Epithelial cell of esophagus (primary cell): ENCODE measurements at regions not wholly inside any gene's neighbourhood (a gene's known extent, or its start where the extent isn't known, plus 50 kb on each side); places are given as distances from the start of the nearest gene placed in this dataset.

ENCODE experiments used
- DNase-seq: peaks from one replicate; pipeline ENCODE4 v3.0.0; 2010; ENCODE audit warnings: low read depth
- H3K4me3 ChIP-seq: 2 replicates; pipeline ENCODE4 v1.5.1; 2011; ENCODE audit warnings: mild to moderate bottlenecking, low read length, control low read depth
- CTCF ChIP-seq: IDR thresholded peaks from 2 replicates; pipeline ENCODE4 v1.5.1; 2011; ENCODE audit warnings: low read depth, mild to moderate bottlenecking, low read length, control low read depth, inconsistent platforms; ENCODE audit not compliant: insufficient read depth; ENCODE audit errors: missing control alignments

GRCh38 chr4:136935305-136935704 is 597.0 kb downstream of the PCDH18 start:
- DNase-seq: peak; percentile 6
- no peak for TF ChIP-seq CTCF
- no peak overlapping the region for H3K4me3 ChIP-seq

- DNase-seq: no peak
- TF ChIP-seq CTCF: no peak
- H3K4me3 ChIP-seq: no peak overlapping the region
Measured at GRCh38 chr4:136934601-136935000, 597.7 kb downstream of the PCDH18 start.

DNA sequence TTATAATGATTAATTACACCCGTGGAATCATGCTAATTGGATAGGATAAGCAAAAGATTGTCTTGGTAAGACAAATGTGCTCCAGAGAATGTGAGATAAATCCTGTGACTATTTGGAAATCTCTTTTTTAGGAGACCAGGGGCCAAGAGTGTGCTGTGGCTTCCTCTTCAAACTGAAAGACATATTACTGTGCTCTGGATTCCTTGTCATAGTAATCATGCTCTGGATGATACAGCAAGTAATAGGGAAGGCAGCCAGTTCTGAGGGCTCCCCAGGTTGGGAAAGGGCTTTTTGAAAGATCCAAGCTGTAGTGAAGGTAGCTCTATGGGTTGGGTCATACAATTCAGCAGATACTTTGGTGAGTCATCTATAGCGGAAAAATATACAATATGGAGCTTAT is 600.5 kb downstream of the PCDH18 start:
- no peak overlapping the region for H3K4me3 ChIP-seq
- no peak for TF ChIP-seq CTCF
- DNase-seq: peak; percentile 2

- DNase-seq: no peak
- no peak for TF ChIP-seq CTCF
- H3K4me3 ChIP-seq: no peak overlapping the region
Measured at GRCh38 chr4:136928957-136929411, 603.3 kb downstream of the PCDH18 start.

GRCh38 chr4:136927172-136927571 is 605.1 kb downstream of the PCDH18 start:
- DNase-seq: peak; percentile 92
- no peak for TF ChIP-seq CTCF
- H3K4me3 ChIP-seq: no peak overlapping the region

DNA sequence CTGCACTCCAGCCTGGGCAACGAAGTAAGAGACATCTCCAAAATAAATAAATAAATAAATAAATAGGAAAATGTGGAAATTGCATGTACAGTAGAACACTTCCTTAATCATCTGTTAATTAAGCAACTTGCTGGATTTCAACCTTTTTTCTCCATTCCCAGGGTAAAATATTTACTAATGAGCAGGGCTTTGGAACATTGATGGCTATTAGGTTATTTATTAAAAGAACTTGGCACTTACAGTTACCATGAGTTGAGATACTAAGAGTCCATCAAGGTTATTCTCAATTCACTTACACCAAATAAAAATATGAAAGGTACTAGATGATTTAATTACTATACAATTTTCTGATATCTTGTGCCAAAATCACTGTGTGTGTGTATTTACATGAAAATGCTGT is 607.1 kb downstream of the PCDH18 start:
- no peak for DNase-seq
- H3K4me3 ChIP-seq: no peak overlapping the region
- no peak for TF ChIP-seq CTCF

DNA sequence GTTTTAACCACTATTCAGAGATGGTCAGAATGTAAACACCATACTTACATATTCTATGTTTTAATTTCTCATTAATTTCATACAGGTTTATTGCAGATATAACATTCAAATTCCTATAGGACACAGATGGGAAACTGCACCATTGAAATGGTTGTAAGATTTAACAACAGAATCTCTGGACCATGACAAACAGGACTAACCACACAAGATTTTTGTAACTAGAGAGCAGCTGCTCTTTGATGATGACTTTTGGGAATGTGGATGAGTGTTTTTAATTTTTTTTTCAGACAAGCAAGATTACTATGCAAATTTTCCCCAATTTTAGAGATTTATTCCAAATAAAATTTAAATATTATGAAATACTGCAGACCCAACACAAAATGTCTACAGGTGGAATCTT is 610.2 kb downstream of the PCDH18 start:
- no peak overlapping the region for H3K4me3 ChIP-seq
- DNase-seq: no peak
- no peak for TF ChIP-seq CTCF
